NCI-H1930 (cell line): ENCODE measurements at regions not wholly inside any gene's neighbourhood (a gene's known extent, or its start where the extent isn't known, plus 50 kb on each side); places are given as distances from the start of the nearest gene placed in this dataset.
"Not testable (repeated sequence)": the region's sequence is repeated elsewhere in the genome, so short reads cannot be mapped to it uniquely, and the experiment has no call there.

ENCODE experiments used
- DNase-seq, 2 experiments: peaks; one replicate each; lab custom pipeline; 2025; lab: John Stamatoyannopoulos, UW

DNA sequence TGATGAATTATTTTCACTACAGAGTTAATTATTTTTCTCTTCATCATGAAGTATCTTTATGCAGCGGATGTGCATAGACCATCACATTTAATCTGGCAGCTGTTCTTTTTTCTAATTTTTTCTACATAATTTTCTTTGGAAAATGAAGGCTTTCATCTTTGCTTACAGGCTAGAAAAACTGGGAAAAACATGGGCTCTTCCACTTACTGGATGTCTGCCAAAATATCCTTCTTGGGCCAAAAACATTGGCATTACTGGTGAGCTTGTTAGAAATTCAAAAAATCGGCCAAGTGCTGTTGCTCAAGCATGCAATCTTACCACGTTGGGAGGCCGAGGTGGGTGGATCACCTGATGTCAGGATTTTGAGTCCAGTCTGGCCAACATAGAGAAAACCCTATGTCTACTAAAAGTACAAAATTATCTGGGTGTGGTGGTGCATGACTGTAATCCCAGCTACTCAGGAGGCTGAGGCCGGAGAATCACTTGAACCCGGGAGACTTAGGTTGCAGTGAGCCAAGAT is 176.8 kb downstream of the ZNF737 start:
- DNase-seq = no peak

- no peak for DNase-seq
Observed at GRCh38 chr19:20385061-20385460, 180.5 kb downstream of the ZNF737 start.

GRCh38 chr19:20371911-20372310 is 193.7 kb downstream of the ZNF737 start:
- no peak for DNase-seq

DNA sequence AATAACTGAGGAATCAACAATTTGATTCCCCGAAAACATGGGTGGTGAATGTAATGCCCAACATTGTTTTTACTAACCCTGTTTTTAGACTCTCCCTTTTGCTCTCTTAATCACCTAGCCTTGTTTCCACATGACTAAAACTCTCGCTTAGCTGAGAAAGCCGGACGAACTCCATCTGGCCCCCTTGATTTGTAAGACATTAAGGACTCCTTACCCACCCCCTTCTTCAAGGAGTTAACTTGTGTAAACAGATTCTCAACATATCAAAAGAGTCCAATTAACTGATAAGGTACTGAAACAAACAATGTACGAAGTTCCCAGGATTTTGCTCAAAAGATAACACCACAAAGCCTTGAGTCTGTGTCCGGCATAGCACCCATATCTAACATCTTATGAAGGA is 194.3 kb downstream of the ZNF737 start:
- not testable (repeated sequence) for DNase-seq

- DNase-seq = no peak
Observed at GRCh38 chr19:20367811-20368294, 197.7 kb downstream of the ZNF737 start.

GRCh38 chr19:20365146-20365545 is 198.1 kb downstream of the ZNF486 start:
- no peak for DNase-seq

DNA sequence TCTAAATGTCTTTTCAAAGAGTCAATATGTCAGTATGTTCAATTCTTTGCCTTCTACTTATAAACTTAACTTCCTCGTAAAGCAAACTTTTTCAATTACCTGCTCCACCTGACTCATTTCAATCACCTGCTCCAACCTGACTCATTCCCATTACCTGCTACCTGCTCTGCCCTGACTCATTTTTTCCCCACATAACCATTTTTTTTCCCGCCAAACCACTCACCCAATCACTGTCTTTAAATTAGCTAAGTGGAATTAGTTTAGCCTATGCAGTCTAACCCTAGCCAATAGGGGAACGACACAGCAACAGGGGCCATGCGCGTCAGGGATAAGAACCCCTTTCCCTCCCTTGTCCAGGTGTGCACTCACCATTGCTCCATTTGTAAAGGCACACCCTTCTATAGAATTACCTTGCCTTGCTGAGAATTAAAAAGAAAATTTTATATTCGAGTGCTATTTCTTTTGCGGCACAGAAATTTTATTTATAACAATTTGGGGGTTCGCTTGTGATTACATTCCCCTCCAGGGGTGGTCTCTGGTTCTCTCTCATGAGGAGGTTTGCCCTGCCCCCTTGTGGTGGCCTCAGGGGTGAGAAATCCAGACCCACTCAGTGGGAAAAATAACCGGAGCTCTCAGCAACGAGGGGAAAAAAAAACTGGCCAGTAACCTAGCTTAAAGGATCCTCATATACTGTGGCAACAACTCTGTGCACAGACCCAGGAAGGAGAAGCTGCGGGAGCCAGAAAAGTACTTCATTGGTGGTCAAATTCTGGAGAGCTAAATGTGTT is 193.1 kb downstream of the ZNF486 start:
- no peak for DNase-seq

DNA sequence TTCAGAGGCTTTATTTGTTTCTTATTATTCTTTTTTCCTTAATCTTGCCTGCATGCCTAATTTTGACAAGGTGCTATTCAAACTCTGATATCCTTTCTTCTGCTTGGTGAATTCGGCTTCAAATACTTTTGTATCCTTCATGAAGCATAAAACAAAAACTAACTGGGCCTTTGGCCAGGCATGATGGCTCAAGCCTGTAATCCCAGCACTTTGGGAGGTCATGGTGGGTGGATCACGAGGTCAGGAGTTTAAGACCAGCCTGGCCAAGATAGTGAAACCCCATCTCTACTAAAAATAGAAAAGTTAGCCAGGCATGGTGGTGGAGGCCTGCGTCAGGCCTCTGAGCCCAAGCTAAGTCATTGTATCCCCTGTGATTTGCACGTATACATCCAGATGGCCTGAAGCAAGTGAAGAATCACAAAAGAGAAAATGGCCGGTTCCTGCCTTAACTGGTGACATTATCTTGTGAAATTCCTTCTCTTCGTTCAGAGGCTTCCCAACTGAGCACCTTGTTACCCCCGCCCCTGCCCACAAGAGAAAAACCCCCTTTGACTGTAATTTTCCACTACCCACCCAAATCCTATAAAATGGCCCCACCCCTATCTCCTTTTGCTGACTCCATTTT is 191.9 kb downstream of the ZNF486 start:
- not testable (repeated sequence) for DNase-seq

DNA sequence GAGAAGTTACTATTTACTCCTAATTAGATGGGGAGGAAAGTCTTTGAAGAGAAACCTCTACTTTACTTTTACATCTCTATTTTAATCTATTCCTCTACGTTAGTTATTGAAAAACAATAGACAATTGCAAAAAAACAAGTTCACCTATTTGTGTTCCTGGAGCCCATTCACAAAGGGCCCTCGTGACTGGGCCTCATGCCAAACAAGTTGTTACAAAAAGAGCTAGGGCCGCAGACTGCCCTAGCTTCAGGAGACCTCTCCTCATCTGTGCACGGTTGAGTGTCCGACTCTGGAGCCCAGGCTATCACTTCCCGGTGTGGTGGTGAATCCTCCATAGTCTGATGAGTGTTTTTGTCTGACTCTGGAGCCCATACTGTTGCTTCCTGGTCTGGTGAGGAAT is 190.9 kb downstream of the ZNF486 start:
- no peak for DNase-seq

DNA sequence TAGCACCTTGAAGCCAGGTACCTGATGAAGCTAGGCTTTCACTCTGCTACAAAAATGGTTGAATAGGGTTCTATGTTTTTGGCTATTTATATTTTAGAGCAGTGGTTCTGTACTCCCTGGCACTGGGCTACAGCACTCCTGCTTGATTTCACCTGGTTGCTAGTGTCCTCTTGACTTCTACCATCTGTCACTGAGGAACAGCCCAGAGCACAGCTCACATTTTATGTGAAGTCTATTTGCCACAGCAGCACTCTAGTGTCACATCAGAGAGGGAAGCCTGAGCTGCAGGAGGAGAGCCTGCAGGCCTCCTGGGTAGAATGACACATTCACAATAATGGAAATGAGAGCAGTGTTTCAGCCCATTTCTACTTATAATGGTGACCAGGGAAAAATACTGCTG is 184.2 kb downstream of the ZNF486 start:
- no peak for DNase-seq

GRCh38 chr19:20349206-20349605 is 182.2 kb downstream of the ZNF486 start:
- DNase-seq = no peak

- DNase-seq = no peak
Observed at GRCh38 chr19:20339444-20339843, 172.4 kb downstream of the ZNF486 start.

DNA sequence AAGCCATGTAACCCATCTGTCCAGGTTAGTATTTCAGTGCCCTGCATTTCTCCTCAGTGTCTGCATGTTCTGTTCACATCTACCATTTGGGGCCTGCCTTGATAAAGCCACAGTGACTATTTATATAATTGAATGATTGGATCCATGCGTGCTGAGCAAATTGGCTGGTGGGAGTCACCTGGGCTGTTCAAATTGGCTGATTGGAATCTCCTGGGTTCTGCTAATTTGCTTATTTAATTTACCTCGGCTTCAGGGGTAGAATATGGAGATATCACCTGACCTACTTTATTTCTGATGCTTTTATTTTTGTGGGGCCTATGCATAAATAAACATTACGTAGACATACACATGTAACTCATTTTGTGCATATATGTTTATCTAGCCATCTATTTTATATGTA is 167.7 kb downstream of the ZNF486 start:
- DNase-seq = no peak

- DNase-seq = no peak
Observed at GRCh38 chr19:20333508-20333907, 166.5 kb downstream of the ZNF486 start.

DNA sequence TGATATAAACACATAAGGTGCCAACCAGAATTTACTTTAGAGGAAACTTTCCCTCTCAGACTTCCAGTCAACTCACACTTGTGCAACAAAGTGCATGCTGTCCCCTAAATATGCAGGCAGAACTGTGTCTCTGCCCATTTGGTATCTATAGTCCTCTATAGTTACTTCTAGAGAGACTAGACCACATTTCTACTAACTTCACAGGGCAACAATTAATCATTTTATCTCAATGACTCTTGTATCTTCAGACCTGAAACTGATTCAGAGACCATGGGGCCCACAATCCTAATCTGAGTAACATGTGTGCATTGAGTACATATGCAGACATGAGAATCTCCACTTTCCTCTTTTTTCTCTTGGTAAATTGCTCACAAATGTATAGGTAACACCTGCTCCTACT is 158.1 kb downstream of the ZNF486 start:
- DNase-seq = no peak

DNA sequence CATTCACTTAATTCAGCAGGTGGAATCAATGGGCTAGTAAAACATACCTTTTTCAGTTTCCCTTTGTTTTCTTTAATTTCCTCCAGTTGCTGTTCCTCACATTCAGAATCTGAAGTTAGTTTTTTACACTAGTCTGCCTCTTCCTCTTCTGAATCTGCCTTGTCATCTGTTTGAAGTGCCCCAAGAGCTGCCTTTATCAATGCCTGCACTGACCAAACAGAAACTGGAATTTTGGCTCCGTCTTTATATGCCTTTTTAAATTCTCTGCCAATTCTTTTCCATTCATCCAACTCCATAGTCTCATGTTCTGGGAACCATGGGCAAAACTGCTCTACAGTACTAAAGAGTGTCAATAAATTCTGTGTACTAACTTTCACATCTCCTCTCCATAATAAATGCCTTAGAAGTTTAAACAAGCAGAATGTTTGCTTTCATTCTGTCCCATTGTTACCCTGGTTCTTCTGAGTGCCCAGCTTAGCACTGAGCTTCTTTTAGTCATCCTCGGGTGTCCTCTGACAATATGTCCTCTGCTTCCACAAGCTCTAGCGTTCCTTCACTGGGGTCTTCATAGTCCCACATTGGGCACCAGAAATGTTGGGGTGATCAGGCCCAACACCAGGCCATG is 154.2 kb downstream of the ZNF486 start:
- DNase-seq = no peak

DNA sequence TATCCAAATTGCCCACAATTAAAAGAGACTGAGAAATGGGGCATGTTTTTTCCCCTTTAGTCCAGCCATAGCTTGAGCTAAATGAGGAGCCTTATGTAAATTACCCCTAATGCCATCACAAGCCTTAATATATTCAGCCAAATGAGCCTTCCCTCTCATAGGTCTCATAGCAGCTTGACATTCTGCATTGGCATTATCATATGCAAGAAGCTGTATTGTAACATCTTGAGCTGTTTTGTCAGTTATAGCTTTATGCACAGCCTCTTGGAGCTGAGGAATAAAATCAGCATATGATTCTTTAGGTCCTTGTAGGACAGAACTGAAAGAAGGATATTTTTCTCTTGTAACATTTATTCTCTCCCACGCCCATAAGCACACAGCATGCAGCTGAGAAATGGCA is 153.2 kb downstream of the ZNF486 start:
- DNase-seq = no peak

DNA sequence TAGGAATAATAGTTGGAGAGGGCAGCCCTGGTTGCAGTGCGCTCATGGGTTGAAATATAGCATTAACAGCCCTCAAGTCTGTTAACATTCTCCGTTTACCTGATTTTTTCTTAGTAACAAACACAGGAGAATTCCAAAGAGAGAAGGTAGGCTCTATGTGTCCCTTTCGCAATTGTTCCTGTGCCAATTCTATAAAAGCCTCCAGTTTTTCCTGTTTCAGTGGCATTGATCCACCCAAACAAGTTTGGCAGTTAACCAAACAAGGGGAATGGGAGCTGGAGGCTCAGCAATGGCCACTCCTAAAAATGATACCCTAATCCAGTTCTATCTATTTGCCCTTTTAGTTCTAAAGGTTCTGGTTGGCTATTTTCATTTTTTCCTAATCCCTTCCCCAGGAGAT is 151.6 kb downstream of the ZNF486 start:
- DNase-seq = no peak

- DNase-seq = peak; percentile 26 to 45
Observed at GRCh38 chr19:20315543-20315942, 148.5 kb downstream of the ZNF486 start.

- DNase-seq = no peak
Observed at GRCh38 chr19:20313894-20314293, 146.9 kb downstream of the ZNF486 start.

- no peak for DNase-seq
Observed at GRCh38 chr19:20307127-20307526, 140.1 kb downstream of the ZNF486 start.

GRCh38 chr19:20296314-20296713 is 129.3 kb downstream of the ZNF486 start:
- not testable (repeated sequence) for DNase-seq

DNA sequence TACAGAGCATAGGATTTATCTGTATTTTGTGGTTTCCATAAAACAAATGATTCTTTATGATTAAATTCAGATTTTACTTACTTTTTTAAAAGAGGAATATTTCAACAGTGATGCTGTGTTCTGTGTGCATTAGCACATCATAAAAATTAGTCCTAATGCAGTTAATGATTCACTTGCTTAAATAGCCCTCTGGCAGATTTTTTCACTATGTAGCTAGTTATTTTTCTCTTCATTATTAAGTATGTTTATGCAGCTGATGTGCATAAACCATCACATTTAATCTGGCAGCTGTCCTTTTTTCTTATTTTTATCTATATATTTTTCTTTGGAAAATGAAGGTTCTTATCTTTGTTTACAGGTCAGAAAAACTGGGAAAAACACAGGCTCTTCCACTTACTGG is 127.2 kb downstream of the ZNF486 start:
- DNase-seq = no peak
